HL-60 (cell line): ENCODE measurements at regions not wholly inside any gene's neighbourhood (a gene's known extent, or its start where the extent isn't known, plus 50 kb on each side); places are given as distances from the start of the nearest gene placed in this dataset.

ENCODE experiments used
- GABPA ChIP-seq: IDR thresholded peaks from 2 replicates; pipeline ENCODE4 v1.6.1; 2012; ENCODE audit warnings: low read depth
- SPI1 ChIP-seq: IDR thresholded peaks from 2 replicates; pipeline ENCODE4 v1.6.1; 2012; ENCODE audit warnings: low read depth, mild to moderate bottlenecking, borderline replicate concordance
- TF ChIP-seq, protein P1 (sequence below): IDR thresholded peaks from one replicate; pipeline ENCODE4 v1.5.1; 2011; ENCODE audit warnings: low read length, control low read depth, inconsistent platforms; ENCODE audit not compliant: insufficient read depth

DNA sequence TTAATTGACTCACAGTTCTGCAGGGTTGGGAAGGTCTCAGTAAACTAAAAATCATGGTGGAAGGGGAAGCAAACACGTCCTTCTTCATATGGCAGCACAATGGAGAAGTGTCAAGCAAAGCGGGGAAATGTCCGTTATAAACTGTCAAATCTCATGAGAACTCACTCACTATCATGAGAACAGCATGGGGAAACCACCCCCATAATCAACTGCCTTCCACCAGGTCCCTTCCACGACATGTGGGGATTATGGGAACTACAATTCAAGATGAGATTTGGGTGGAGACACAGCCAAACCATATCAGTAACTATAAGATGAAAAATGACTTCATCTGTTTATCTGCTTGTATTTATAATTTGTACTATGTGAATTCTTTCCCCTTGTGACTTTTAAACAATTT lies 577.6 kb upstream of the MDGA2 start:
- TF ChIP-seq, protein P1, sequence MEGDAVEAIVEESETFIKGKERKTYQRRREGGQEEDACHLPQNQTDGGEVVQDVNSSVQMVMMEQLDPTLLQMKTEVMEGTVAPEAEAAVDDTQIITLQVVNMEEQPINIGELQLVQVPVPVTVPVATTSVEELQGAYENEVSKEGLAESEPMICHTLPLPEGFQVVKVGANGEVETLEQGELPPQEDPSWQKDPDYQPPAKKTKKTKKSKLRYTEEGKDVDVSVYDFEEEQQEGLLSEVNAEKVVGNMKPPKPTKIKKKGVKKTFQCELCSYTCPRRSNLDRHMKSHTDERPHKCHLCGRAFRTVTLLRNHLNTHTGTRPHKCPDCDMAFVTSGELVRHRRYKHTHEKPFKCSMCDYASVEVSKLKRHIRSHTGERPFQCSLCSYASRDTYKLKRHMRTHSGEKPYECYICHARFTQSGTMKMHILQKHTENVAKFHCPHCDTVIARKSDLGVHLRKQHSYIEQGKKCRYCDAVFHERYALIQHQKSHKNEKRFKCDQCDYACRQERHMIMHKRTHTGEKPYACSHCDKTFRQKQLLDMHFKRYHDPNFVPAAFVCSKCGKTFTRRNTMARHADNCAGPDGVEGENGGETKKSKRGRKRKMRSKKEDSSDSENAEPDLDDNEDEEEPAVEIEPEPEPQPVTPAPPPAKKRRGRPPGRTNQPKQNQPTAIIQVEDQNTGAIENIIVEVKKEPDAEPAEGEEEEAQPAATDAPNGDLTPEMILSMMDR = no peak
- TF ChIP-seq SPI1 (no peak), GABPA (no peak)
